ENCODE measurements at regions not wholly inside any gene's neighbourhood (a gene's known extent, or its start where the extent isn't known, plus 50 kb on each side); places are given as distances from the start of the nearest gene placed in this dataset.

DNA sequence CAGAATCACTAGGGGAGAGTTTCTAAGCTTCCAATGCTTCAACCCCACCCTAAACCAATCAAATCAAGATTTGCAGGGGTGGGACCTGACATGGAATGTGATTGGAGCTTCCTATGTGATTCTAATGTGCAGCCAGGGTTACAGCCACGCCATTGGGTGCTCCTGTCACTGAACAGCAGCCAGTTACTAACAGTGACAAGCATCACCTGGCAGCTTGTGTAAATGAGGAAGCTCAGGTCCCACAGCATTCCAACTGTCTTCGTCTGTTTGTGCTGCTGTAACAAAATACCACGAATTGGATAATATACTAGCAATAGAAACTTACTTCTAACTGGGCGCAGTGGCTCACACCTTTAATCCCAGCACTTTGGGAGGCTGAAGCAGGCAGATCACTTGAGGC lies 294.9 kb downstream of the SHQ1 start:
- H3K27me3 Mint-ChIP-seq: peaks cover 5 to 8% of the 10 kb centered on the region in 2 donors

DNA sequence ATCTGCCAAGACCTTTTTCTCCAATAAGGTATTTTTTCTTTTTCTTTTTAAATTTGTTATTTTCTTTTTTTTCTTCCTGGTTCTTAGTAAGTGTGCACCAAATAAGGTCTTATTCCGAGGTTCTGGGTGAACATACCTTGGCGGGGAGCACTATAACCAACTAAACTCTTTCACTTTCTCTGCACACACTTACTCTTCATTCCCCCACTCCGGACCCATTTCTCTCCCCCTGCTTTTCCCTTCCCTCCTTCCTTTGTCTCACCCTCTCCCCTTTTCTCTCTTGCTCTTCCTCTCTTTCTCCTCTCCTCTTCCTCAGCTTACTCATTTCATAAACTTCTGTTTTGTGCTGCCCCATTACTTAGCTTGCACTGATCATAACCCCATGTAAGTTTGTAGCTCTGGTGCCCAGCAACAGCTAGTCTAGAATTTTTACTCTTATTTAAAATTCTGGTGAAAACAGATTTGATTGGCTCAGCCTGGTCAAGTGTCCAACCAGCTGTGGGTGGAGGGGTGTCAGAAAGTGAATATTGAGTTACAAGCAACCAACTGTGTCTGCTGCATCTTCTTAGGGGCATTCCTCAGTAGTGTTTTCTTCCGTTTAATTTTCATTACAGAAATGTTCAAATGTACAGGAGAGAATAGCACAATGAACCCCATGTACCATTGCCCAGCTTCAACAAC lies 297.5 kb downstream of the SHQ1 start:
- H3K4me1 Mint-ChIP-seq (ENCODE audit: low read depth in 2 of 2): peaks cover 5 to 6% of the 10 kb centered on the region in 2 donors
- no peak for DNase-seq
- no peaks in the 10 kb centered on the region for H3K36me3 Mint-ChIP-seq (ENCODE audit: insufficient read depth)
- peaks cover 3 to 5% of the 10 kb centered on the region in 2 donors for H3K27me3 Mint-ChIP-seq
- peak overlapping the region; percentile 63 to 71 for H3K4me3 Mint-ChIP-seq
- no peaks in the 10 kb centered on the region for H3K9me3 Mint-ChIP-seq
- H3K27ac Mint-ChIP-seq: peak overlapping the region in 1 of 2 donors; percentile 78
- ATAC-seq (replicated peaks): no peak

More for the DNA sequence above, 294.9 kb downstream of the SHQ1 start:
- DNase-seq (no peak), ATAC-seq (replicated peaks) (no peak)
- Mint-ChIP-seq H3K4me3 (no peak overlapping the region), H3K27ac (no peak overlapping the region), H3K9me3 (no peaks in the 10 kb centered on the region), H3K4me1 (ENCODE audit: low read depth in 2 of 2) (peaks cover 5 to 6% of the 10 kb centered on the region in 2 donors), H3K36me3 (ENCODE audit: insufficient read depth) (no peaks in the 10 kb centered on the region)

DNA sequence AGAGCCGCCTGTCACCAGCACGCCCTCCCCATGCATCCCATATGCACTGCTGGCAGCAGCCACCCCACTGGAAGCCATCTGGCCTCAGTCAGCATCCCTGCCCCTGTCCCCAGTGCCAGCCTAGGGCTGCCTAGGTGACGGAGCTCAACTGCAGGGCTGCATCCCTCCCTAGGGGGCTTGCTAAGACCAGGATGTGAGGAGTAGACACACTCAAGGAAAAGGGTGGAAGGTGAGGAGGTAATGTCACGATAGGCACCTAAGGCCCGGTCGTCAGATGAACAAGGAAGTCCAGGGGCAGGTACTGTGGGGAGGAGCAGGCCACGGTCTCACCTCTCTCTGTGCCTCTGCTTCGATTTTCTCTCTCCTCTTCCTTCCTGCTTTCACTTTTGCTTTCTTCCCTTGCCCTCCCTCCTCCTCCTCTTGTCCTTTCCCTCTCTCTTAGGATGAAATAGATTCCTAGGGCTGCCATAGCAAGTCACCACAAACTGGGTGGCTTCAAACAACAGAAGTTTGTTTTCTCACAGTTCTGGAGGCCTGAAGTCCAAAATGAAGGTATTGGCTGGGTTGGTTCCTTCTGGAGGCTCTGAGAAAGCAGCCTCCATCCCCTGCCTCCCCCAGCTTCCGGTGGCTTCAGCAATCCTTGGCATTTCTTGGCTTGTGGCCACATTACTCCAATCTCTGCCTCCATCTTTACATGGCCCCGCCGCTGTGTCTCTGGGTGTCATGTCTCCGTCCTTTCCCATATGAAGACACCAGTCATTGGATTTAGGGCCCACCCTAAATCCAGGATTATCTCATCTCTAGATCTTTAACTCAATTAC lies 298.3 kb downstream of the SHQ1 start:
- peaks cover 5 to 6% of the 10 kb centered on the region in 2 donors for H3K4me1 Mint-ChIP-seq (ENCODE audit: low read depth in 2 of 2)
- DNase-seq: no peak
- H3K4me3 Mint-ChIP-seq: peak overlapping the region; percentile 63 to 71
- peak overlapping the region; percentile 78 to 82 for H3K27ac Mint-ChIP-seq
- H3K9me3 Mint-ChIP-seq: no peaks in the 10 kb centered on the region
- no peaks in the 10 kb centered on the region for H3K27me3 Mint-ChIP-seq
- no peaks in the 10 kb centered on the region for H3K36me3 Mint-ChIP-seq (ENCODE audit: insufficient read depth)
- ATAC-seq (replicated peaks): no peak

DNA sequence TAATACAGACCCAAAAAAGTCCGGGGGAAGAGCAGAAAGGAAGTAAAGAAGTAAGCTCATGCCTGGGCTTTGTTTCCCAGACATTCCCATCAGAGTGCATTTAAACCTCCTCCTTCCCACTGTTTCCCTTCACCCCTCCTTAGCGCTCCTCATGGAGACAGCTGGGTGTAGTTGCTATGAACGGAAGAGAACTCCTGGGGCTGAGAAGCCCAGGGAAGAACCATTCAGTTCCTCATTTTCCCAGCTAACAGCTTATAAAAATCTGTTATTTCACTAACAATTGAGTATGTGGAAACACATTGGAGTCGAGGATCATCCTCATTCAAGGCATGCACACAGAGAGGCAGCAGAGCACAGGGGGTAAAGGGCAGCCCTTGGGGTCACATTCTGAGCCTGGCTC lies 299.3 kb downstream of the SHQ1 start:
- Mint-ChIP-seq H3K4me3 (no peak overlapping the region), H3K36me3 (ENCODE audit: insufficient read depth) (no peaks in the 10 kb centered on the region), H3K27me3 (no peaks in the 10 kb centered on the region), H3K27ac (no peak overlapping the region), H3K9me3 (no peaks in the 10 kb centered on the region), H3K4me1 (ENCODE audit: low read depth in 2 of 2) (peaks cover 5 to 6% of the 10 kb centered on the region in 2 donors)
- DNase-seq (no peak), ATAC-seq (replicated peaks) (no peak)

DNA sequence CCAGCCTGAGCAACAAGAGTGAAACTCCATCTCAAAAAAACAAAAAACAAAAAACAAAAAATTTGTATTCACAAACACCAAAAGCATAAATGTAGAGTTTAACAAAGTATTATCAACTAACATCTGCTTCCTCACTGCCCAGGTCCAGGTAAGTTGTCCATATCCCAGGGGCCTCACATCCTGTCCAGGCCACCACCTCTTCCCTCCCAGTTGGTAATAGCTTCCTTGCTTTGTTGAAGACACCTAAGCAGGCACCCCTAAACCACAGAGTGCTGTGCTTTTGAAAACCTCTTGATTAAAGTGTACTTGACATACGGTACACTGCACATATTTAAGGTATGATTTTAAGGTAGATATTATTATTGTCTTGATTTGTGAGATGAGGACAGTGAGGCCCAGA lies 299.8 kb downstream of the SHQ1 start:
- Mint-ChIP-seq H3K4me1 (ENCODE audit: low read depth in 2 of 2) (peaks cover 5 to 6% of the 10 kb centered on the region in 2 donors), H3K27ac (no peak overlapping the region), H3K4me3 (no peak overlapping the region), H3K9me3 (no peaks in the 10 kb centered on the region), H3K27me3 (no peaks in the 10 kb centered on the region), H3K36me3 (ENCODE audit: insufficient read depth) (no peaks in the 10 kb centered on the region)
- DNase-seq (no peak), ATAC-seq (replicated peaks) (no peak)

DNA sequence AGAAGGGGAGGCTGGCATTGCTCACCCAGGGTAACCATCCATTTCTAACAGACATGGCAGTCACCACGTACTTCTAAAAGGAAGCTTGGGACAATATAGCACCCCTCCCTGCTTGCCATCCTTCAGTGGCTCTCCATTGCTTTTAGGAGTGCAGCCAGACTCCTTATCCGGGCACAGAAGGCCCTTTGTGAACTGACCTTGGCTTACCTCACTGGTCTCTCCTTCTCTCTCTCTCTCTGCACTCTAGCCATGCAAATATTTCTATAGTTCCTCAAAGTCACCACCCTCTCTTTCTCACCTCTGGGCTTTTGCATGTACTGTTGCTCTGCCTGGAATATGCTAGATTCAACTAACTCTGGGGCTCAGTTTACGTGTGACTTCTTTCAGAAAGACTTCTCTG lies 301.1 kb downstream of the SHQ1 start:
- ATAC-seq (replicated peaks) (no peak), DNase-seq (no peak)
- Mint-ChIP-seq H3K36me3 (ENCODE audit: insufficient read depth) (no peaks in the 10 kb centered on the region), H3K9me3 (no peaks in the 10 kb centered on the region), H3K27me3 (no peaks in the 10 kb centered on the region), H3K4me3 (no peak overlapping the region), H3K27ac (no peak overlapping the region), H3K4me1 (ENCODE audit: low read depth in 2 of 2) (peaks cover 5 to 6% of the 10 kb centered on the region in 2 donors)

DNA sequence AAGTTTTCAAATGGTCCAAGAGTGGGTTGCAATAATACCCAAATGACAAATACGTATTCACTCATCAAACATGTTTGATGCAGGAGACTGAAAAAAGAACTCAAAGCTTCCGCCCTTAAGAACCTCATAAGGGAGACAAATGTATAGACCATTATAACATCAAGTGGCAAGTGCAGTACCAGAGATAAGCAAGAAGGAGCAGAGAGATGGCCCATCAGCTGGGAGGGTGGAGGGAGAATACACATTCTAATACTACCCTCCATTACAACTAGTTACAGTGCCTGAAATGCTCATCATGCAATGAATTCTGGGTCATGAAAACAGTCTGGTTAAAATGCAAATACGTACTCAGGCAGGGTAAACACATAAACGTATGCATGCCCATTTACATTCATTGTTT lies 304.0 kb downstream of the SHQ1 start:
- ATAC-seq (replicated peaks) (no peak), DNase-seq (no peak)
- Mint-ChIP-seq H3K4me3 (no peak overlapping the region), H3K9me3 (no peaks in the 10 kb centered on the region), H3K36me3 (ENCODE audit: insufficient read depth) (no peaks in the 10 kb centered on the region), H3K27me3 (no peaks in the 10 kb centered on the region), H3K27ac (no peak overlapping the region), H3K4me1 (ENCODE audit: low read depth in 2 of 2) (no peaks in the 10 kb centered on the region)

DNA sequence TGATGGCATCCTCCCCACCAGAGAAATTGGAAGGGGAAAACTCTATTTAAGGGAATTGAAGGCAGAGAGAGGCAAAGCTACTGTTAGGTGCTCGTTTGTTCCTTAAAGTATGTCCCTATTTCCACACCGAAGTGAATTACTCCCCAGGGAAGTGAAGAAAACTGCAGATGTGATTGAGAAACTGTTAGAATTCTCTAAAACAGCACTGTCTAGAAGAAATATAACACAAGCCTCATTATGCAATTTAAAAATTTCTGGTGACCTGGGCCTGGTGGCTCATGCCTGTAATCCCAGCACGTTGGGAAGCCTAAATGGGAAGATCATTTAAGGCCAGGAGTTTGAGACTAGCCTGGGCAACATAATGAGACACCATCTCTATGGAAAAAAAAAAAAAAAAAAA lies 305.0 kb downstream of the SHQ1 start:
- H3K36me3 Mint-ChIP-seq (ENCODE audit: insufficient read depth): no peaks in the 10 kb centered on the region
- DNase-seq (no peak), ATAC-seq (replicated peaks) (no peak)
- H3K27ac Mint-ChIP-seq: no peak overlapping the region
- no peaks in the 10 kb centered on the region for H3K9me3 Mint-ChIP-seq
- no peak overlapping the region for H3K4me3 Mint-ChIP-seq
- no peaks in the 10 kb centered on the region for H3K4me1 Mint-ChIP-seq (ENCODE audit: low read depth in 2 of 2)
- H3K27me3 Mint-ChIP-seq: no peaks in the 10 kb centered on the region

DNA sequence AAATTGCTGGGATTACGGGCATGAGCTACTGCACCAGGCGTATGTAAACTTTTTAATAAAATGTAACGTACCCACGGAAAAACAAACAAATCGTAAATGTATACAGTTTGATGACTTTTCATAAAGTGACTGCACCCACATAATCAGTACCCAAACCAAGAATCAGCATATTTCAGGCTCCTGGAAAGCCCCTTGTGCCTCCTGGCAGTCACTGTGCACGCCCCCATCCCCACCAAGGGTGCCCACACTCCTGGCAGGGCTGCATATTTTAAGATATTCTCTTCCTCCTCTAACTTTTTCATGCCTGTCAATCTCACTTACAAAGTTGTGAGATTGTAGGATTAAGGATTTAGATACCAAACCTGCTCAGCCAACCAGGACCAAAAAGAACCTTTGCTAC lies 305.5 kb downstream of the SHQ1 start:
- Mint-ChIP-seq H3K9me3 (no peaks in the 10 kb centered on the region), H3K36me3 (ENCODE audit: insufficient read depth) (no peaks in the 10 kb centered on the region)

DNA sequence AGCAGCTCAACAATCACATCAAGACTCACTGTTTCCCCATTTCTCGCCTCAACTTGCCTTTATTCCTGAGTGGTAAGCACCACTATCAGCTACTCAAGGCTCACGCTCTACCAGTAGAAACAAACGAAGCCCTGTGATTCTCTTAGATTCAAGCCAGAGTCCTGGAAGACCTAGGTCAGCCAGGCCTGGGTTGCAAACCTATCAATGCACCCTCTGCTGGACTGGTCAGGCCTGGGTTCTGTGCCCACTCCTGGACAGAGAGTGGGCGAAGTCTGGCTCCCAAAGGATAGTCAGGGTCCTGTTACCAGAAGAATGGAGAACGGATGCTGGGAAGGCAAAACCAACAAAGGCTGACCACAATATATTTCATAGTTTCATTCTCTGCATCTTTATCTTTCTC lies 308.4 kb downstream of the SHQ1 start:
- no peak overlapping the region for H3K4me3 Mint-ChIP-seq
- no peaks in the 10 kb centered on the region for H3K36me3 Mint-ChIP-seq (ENCODE audit: insufficient read depth)
- peaks cover 4 to 11% of the 10 kb centered on the region in 2 donors for H3K27me3 Mint-ChIP-seq
- no peaks in the 10 kb centered on the region for H3K9me3 Mint-ChIP-seq
- no peaks in the 10 kb centered on the region for H3K4me1 Mint-ChIP-seq (ENCODE audit: low read depth in 2 of 2)
- H3K27ac Mint-ChIP-seq: no peak overlapping the region
- DNase-seq: no peak
- ATAC-seq (replicated peaks): no peak

More for the DNA sequence above, 305.5 kb downstream of the SHQ1 start:
- no peak overlapping the region for H3K4me3 Mint-ChIP-seq
- DNase-seq (no peak), ATAC-seq (replicated peaks) (no peak)
- H3K4me1 Mint-ChIP-seq (ENCODE audit: low read depth in 2 of 2): no peaks in the 10 kb centered on the region
- H3K27me3 Mint-ChIP-seq: no peaks in the 10 kb centered on the region
- H3K27ac Mint-ChIP-seq: no peak overlapping the region

DNA sequence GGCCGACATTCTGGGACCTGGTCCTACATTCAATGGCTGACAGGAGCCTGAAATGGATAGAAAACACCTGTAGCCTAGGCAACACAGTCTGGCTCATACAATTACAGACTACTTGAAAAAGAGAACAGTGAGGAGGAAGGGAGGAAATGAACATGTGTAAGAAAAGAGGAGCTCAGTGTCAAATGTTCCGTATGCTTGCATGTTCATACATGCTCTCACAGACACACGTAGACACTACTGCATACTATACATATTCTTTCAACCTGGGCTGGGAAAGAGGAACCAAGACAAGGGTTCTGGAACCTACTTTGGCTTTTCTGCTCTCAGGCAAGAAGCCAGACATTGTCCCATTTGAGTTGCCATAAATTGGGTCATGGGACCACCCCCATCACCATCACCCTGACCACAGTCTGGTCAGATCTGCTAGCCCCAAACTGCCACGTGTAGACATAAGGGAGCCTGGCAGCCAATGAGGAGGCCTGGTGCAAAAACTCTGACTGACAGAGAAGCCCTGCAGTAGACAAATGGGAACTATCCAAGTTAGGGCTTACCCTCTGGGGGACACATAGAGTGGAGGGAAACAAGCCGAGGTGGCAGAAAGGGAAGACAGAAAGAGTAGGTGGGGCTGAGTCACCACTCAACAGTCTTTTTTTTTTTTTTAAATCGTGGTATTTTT lies 310.0 kb downstream of the SHQ1 start:
- ATAC-seq (replicated peaks): no peak
- Mint-ChIP-seq H3K4me1 (ENCODE audit: low read depth in 2 of 2) (peaks cover 0 to 7% of the 10 kb centered on the region in 2 donors), H3K36me3 (ENCODE audit: insufficient read depth) (no peaks in the 10 kb centered on the region), H3K27ac (no peak overlapping the region), H3K27me3 (peaks cover 12 to 24% of the 10 kb centered on the region in 2 donors), H3K9me3 (peaks cover 0 to 9% of the 10 kb centered on the region in 2 donors), H3K4me3 (no peak overlapping the region)
- DNase-seq: no peak

DNA sequence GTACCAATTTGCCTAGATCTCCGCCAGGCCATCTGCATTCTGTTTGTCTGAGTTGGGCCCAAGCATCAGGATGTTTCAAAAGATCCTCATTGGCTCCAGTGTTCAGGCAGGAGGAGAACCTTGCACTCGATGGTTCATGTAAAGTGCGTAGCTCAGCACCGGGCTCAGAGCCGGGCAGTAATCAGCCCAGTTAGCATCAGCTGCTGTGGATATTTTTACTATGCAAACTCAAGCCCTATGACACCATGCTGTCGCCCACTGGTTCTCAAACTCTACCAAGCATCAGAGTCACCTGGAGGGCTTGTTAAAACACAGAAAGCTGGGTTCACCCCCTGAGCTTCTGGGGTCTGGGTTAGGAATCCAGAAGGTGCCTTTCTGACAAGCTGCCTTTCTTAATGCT lies 310.8 kb downstream of the SHQ1 start:
- Mint-ChIP-seq H3K36me3 (ENCODE audit: insufficient read depth) (no peaks in the 10 kb centered on the region), H3K4me1 (ENCODE audit: low read depth in 2 of 2) (peaks cover 0 to 7% of the 10 kb centered on the region in 2 donors), H3K9me3 (peaks cover 0 to 9% of the 10 kb centered on the region in 2 donors), H3K27me3 (peaks cover 15 to 28% of the 10 kb centered on the region in 2 donors), H3K27ac (no peak overlapping the region), H3K4me3 (no peak overlapping the region)
- DNase-seq (no peak), ATAC-seq (replicated peaks) (no peak)

DNA sequence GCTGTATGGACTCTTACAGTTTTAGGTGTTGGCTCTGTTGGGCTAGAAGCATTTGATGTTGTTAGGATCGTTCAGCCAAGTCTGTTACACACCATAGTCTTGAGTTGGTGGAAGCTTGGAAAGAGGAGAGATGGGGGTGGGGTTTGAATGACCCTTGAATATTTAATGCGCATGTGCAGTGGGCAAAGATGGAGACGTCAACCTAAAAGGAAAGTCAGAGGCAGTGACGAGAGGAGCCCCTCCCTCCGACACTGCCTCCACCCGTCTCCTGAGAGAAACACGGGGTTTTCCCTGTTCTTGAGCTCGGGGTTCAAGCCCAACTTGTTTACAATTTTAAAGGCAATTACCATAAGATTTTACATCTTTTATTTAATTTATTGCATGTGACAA lies 311.4 kb downstream of the SHQ1 start:
- H3K9me3 Mint-ChIP-seq: peaks cover 0 to 9% of the 10 kb centered on the region in 2 donors
- no peak overlapping the region for H3K4me3 Mint-ChIP-seq
- no peak overlapping the region for H3K27ac Mint-ChIP-seq
- peaks cover 20 to 34% of the 10 kb centered on the region in 2 donors for H3K27me3 Mint-ChIP-seq
- DNase-seq (no peak), ATAC-seq (replicated peaks) (no peak)
- peaks cover 0 to 7% of the 10 kb centered on the region in 2 donors for H3K4me1 Mint-ChIP-seq (ENCODE audit: low read depth in 2 of 2)
- no peaks in the 10 kb centered on the region for H3K36me3 Mint-ChIP-seq (ENCODE audit: insufficient read depth)

All from effector memory CD8-positive, alpha-beta T cell (primary cell).